Keratinocyte (primary cell): ENCODE measurements at regions not wholly inside any gene's neighbourhood (a gene's known extent, or its start where the extent isn't known, plus 50 kb on each side); places are given as distances from the start of the nearest gene placed in this dataset.

Experiments
- EZH2 ChIP-seq: IDR thresholded peaks from one replicate; pipeline ENCODE4 v1.6.1; 2012; ENCODE audit warnings: inconsistent platforms, mild to moderate bottlenecking, low read length, moderate library complexity
- TF ChIP-seq, protein P1 (sequence below), 3 experiments: IDR thresholded peaks in 1 of 3; conservative IDR thresholded peaks in 1 of 3; optimal IDR thresholded peaks in 1 of 3; 2 replicates in 2 of 3; 3 replicates in 1 of 3; pipeline versions ENCODE3 to v1.5.1; 2011; ENCODE audit warnings: low read length in 3 of 3, mild to moderate bottlenecking in 3 of 3, moderate library complexity in 2 of 3, control low read depth in 1 of 3, inconsistent platforms in 1 of 3; ENCODE audit not compliant: insufficient read depth in 2 of 3; ENCODE audit errors: extremely low read depth in 1 of 3

DNA sequence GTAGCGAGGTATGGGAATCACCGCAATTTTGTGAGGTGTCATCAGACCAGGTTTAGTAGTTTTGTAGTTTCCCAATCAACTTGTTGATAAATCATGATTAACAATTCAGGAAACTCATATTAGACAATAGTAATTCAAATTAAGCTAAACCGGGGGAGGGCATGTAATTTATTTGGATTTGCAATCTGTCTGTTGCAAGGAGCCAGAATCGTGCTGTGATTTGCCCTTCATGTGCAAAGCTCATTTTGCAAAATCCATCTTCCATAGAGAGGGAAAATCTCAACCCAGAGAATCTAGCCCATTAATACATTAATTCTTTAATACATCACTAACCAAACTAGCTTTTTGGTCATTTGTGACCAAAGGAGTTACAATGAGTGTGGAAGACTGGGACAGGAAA is 164.7 kb upstream of the TRPM3 start:
- TF ChIP-seq, protein P1, sequence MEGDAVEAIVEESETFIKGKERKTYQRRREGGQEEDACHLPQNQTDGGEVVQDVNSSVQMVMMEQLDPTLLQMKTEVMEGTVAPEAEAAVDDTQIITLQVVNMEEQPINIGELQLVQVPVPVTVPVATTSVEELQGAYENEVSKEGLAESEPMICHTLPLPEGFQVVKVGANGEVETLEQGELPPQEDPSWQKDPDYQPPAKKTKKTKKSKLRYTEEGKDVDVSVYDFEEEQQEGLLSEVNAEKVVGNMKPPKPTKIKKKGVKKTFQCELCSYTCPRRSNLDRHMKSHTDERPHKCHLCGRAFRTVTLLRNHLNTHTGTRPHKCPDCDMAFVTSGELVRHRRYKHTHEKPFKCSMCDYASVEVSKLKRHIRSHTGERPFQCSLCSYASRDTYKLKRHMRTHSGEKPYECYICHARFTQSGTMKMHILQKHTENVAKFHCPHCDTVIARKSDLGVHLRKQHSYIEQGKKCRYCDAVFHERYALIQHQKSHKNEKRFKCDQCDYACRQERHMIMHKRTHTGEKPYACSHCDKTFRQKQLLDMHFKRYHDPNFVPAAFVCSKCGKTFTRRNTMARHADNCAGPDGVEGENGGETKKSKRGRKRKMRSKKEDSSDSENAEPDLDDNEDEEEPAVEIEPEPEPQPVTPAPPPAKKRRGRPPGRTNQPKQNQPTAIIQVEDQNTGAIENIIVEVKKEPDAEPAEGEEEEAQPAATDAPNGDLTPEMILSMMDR (optimal IDR thresholded peaks at IDR 0.05 in 1 of 3, IDR thresholded peaks at IDR 0.05 in 1 of 3, conservative IDR thresholded peaks at IDR 0.05 in 1 of 3; ENCODE audit: extremely low read depth in 1 of 3, insufficient read depth in 2 of 3, low read length in 3 of 3) = no peak
- no peak for TF ChIP-seq EZH2
